HG02798 (cell line): ENCODE measurements at regions not wholly inside any gene's neighbourhood (a gene's known extent, or its start where the extent isn't known, plus 50 kb on each side); places are given as distances from the start of the nearest gene placed in this dataset.

Experiments used
- ATAC-seq: cut with Tn5 transposase; IDR thresholded peaks from one replicate; pipeline ENCODE4 v1.9.1; 2021; ENCODE audit warnings: mild to moderate bottlenecking; ENCODE audit not compliant: unreplicated experiment, poor library complexity

GRCh38 chr20:9923648-9924047 lies 84.8 kb upstream of the PAK5 start:
- no peak for ATAC-seq

DNA sequence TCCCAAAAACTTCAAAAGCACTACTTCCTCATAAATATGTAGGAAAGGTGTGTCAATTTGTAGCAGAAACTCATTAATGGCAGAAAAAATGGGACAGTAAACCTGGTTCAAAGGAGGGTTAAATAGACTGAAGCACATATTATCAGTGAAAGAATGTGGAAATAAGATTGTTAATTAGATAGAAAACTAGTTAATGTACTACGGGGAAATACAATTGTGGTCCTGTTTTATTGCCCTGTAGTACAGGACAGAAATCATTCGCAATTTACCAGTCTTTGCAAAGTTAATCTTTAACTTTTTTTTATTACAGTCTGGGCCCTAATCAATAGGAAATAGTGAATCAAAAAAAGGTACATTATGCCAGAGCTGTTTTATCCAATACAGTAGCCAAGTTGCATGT lies 82.0 kb upstream of the PAK5 start:
- no peak for ATAC-seq

- peak; percentile 72 for ATAC-seq
Measured at GRCh38 chr20:9919271-9920014, 80.6 kb upstream of the PAK5 start.

- no peak for ATAC-seq
Measured at GRCh38 chr20:9918348-9918747, 79.5 kb upstream of the PAK5 start.

DNA sequence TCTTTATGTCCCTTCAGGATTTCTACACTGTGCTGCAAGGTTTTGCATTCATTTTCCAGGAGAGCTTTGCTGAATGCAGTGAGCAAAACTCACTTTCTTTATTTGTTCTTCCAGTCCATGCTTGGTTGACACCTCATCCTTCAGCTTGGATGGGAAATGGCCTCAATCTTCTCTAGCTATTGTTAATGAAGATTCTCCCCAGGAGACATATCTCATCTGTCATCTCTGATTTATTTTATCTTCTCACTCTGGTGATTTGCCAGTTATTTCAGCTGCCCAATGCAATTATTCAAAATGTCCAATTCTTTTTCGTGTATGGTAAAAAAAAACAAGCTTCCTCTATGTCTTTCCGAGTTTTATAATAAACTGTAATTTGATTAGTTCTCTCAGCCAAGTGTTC lies 77.9 kb upstream of the PAK5 start:
- ATAC-seq = no peak

DNA sequence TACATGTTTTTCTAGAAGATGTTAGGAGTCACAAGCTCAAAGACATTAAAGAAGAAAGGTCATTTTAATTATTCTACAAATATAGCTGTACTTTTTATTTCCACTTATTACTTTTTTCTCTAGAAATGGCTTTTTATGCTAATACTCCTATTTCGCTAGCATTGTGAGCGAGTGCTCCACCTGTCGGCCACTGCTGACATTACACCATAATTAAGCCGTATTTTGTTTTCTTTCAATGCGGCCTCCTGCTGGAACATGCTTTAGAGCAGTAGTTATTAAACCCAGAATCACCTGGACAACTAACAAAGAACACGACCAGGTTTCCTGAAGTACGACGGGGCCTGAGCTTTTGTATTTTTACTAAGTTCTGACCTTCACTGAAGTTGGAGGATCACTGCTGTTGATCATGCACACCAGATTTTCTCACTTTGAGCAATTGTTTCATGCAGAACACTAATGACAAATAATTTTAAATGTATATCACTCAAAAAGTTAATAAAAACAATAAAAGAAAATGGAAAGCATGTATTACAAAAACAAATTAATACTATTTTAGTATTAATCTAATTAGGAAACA lies 74.1 kb upstream of the PAK5 start:
- ATAC-seq = peak; percentile 70

DNA sequence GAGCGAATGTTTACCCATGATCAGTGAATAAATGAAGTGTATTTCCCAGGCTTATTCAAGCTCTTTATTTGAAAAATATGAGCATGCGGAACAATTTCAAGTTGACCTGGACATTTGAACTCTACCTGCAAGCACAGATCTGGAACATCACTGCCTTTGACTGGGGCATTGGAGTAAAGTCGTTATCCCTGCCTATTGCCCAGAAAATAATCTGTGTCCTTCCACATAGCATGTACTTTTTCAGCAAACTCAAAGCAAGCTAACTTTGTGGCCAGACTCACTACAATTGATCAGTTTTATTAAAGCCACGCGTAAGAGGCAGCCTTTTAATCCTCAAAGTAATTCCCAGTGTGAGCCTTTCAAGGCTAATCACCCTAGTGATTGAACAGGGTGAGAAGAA lies 73.4 kb upstream of the PAK5 start:
- no peak for ATAC-seq

DNA sequence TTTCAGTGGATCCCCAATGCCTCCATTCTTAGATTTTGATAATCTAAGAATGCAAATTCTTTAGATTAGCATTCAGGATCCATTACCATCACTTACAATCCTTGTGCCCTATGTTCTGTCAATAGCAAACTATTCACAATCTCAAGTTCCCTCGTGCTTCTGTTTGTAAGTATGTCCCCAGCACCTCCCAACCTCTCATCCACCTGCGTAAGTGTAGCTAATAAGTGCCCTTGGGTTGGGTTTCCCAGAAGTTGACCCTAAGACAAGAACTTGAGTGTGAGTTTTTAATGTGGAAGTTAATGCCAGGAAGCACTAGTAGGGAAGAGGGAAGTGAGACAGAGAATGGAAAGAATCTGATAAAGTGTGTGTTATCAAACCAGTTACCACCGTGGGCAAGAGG lies 72.6 kb upstream of the PAK5 start:
- ATAC-seq = no peak

GRCh38 chr20:9909167-9909566 lies 70.3 kb upstream of the PAK5 start:
- ATAC-seq = no peak

DNA sequence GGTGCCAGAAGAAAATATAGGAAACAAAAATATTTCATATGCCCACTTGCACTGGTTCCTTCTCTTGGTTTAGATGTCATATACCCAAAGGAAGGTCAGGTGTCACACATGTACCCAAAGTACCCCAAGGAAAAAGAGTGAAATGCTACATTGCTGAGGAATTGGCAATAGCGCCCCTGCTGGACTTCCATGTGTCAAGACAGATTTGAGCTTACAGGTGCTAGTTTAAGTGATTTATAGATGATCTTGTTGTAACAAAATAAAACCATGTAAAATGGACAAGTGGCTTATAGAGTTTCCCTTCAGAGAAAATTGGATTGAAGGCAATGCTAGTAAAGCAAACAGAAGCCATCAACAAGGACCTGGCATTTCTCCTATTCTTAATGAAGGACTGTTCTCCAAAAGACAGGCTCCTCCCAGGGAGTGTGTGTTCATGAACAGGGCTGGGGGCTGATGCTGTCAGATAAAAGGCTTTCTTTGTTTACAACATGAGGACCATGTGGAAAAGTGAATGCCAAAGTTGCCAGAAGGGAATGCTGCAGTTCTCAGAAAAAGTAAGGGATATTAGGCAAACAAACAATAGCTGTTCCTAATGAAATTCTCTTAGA lies 64.3 kb upstream of the PAK5 start:
- no peak for ATAC-seq

DNA sequence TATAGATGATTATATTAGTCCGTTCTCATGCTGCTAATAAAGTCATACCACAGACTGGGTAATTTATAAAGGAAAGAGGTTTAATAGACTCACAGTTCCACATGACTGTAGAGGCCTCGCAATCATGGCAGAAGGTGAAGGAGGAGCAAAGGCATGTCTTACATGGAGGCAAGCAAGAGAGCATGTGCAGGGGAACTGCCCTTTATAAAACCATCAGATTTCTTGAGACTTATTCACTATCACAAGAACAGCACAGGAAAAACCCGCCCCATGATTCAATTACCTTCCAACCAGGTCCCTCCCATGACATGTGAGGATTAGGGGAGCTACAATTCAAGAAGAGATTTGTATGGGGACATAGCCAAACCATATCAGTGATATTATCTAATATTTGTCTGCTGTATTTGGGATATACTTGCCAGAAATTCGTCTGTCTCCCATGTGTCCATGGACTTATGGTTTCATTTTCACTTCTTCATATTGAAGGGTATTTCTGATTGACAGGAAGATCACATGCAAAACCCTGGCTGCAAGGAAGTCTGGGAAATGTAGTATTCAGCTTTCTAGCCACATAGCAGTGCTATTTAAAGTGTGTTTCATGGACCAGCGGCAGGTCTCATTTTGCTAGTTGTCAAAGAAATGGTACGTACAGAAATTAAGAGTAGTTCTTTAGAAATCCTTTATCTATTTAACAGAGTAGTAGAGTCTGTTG lies 50.5 kb upstream of the PAK5 start:
- peak; percentile 56 for ATAC-seq
